Tibial nerve (tissue), 4 donors: ENCODE measurements at regions not wholly inside any gene's neighbourhood (a gene's known extent, or its start where the extent isn't known, plus 50 kb on each side); places are given as distances from the start of the nearest gene placed in this dataset. TPM values are rescaled to one million over a fixed set of nuclear protein-coding genes. Genes with fewer than 3 reads are reported as not detected.
"Not testable (repeated sequence)": the region's sequence is repeated elsewhere in the genome, so short reads cannot be mapped to it uniquely, and the experiment has no call there.

Experiments
- DNase-seq, 2 donors: peaks; one replicate each; pipeline ENCODE4 v3.0.0-alpha.2; 2019; ENCODE audit warnings: low spot score in 2 of 2
- H3K27ac ChIP-seq, 4 donors: fragments of 200-600 bp; sonication (generic) in 3 of 4; one replicate each; pipeline ENCODE4 v1.5.1; 2017 to 2019; ENCODE audit warnings: mild to moderate bottlenecking in 1 of 4
- H3K27me3 ChIP-seq, 2 donors: fragments of 200-600 bp; sonication (generic) in 1 of 2; one replicate each; pipeline versions ENCODE4 v1.5.1 to v1.6.0; 2017 to 2019
- H3K36me3 ChIP-seq, 3 donors: fragments of 200-600 bp; sonication (generic); one replicate each; pipeline ENCODE4 v1.5.1; 2018 to 2019
- H3K4me1 ChIP-seq, 4 donors: fragments of 200-600 bp; sonication (generic) in 3 of 4; one replicate each; pipeline ENCODE4 v1.5.1; 2017 to 2019
- H3K4me3 ChIP-seq, 4 donors: fragments of 200-600 bp; sonication (generic) in 3 of 4; one replicate each; pipeline ENCODE4 v1.5.1; 2017 to 2019; ENCODE audit warnings: mild to moderate bottlenecking in 1 of 4, moderate library complexity in 1 of 4
- H3K9me3 ChIP-seq, 4 donors: fragments of 200-600 bp; sonication (generic) in 3 of 4; one replicate each; pipeline ENCODE4 v1.5.1; 2017 to 2019
- EP300 ChIP-seq, 2 donors: sonication (generic); formaldehyde crosslinking; IDR thresholded peaks; one replicate each; pipeline ENCODE4 v1.6.1; 2017; ENCODE audit warnings: antibody characterized with exemption in 2 of 2, mild to moderate bottlenecking in 1 of 2
- POLR2A ChIP-seq, 2 donors: fragments of 450-650 bp; IDR thresholded peaks; one replicate each; pipeline ENCODE4 v1.6.1; 2017; ENCODE audit warnings: antibody characterized with exemption in 2 of 2, mild to moderate bottlenecking in 2 of 2, moderate library complexity in 2 of 2
- WGBS, 2 donors: methylation state at CpG; one replicate each; pipeline ENCODE4 v1.1.5; 2018; 5-methylcytosine and 5-hydroxymethylcytosine counted together
- small RNA-seq: library from RNA; depleted of rRNA; stranded (forward); fragments of <200 nt; gene quantifications from one replicate; pipeline ENCODE3, GENCODE V24; 2016
- TF ChIP-seq, protein P1 (sequence below), 5 experiments: fragments of 200-600 bp in 3 of 5; fragments of 450-650 bp in 2 of 5; sonication (generic) in 3 of 5; IDR thresholded peaks; one replicate each; pipeline ENCODE4 v1.5.1; 2016 to 2019; ENCODE audit warnings: antibody characterized with exemption in 5 of 5, mild to moderate bottlenecking in 3 of 5, moderate library complexity in 2 of 5

DNA sequence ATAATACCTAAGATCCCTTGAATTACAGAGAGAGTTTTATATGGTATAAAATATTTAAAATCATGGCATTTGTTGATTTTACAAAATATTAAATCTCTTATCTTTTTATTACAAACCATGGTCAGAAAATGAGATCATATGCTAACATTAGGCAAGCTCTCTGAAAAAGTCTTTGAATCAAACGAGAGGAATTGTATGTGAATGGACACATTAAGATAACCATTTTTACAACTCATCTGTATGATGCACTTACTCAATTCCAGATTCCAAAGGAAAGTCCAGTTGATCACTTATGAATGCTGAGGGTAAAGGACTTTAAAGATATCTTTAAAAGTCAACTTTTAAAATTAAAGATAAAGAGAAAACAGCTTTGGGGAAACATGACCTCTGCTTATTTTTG, 83.5 kb upstream of the LUZP2 start:
- 61 to 64% methylated on average over 1 of the region's 1 CpG for whole genome bisulfite sequencing, 2 donors
- H3K9me3 ChIP-seq = peaks cover 0 to 4% (median 0%) of the 10 kb centered on the region in 4 donors
- no peak for TF ChIP-seq POLR2A (IDR thresholded peaks at IDR 0.05)
- H3K4me3 ChIP-seq = no peak overlapping the region
- DNase-seq = no peak
- H3K4me1 ChIP-seq = no peaks in the 10 kb centered on the region
- no peak overlapping the region for H3K27ac ChIP-seq
- no peaks in the 10 kb centered on the region for H3K36me3 ChIP-seq
- no peaks in the 10 kb centered on the region for H3K27me3 ChIP-seq

DNA sequence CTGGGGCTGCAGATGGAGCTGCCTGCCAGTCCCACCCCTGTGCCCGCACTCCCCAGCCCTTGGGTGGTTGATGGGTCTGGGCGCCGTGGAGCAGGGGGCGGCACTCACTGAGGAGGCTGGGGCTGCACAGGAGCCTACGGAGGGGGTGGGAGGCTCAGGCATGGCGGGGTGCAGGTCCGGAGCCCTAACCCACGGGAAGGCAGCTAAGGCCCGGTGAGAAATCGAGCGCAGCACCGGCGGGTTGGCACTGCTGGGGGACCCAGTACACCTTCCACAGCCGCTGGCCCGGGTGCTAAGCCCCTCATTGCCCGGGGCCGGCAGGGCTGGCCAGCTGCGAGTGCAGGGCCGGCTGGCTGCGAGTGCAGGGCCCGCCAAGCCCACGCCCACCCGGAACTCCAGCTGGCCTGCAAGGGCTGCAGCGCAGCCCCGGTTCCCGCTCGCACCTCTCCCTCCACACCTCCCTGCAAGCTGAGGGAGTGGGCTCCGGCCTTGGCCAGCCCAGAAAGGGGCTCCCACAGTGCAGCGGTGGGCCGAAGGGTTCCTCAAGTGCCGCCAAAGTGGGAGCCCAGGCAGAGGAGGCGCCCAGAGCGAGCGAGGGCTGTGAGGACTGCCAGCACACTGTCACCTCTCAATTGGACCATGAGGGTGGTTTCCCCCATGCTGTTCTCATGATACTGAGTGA, 80.8 kb upstream of the LUZP2 start:
- WGBS, 2 donors = 96 to 97% methylated on average over 30 to 34 of the region's 34 CpGs

DNA sequence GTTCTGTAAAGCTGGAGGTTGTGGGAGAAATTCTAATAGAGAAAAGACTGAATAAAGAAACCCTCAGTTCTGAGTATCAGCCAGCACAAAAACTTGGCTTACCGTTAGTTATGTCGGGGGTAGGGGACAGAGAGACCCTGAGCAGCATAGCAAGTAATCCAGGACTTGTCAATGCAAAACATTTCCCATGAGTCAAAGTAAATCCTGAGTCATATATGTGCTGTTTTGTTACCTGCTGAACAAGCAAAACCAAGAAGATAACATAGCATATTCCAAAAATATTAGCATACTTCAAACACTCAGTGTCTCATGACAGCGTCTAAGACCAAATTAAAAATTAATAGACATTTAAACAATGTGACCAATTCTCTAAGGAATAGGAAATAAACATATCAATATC, 75.1 kb upstream of the LUZP2 start:
- TF ChIP-seq EP300 (IDR thresholded peaks at IDR 0.05) (no peak), POLR2A (IDR thresholded peaks at IDR 0.05) (no peak)
- TF ChIP-seq, protein P1, sequence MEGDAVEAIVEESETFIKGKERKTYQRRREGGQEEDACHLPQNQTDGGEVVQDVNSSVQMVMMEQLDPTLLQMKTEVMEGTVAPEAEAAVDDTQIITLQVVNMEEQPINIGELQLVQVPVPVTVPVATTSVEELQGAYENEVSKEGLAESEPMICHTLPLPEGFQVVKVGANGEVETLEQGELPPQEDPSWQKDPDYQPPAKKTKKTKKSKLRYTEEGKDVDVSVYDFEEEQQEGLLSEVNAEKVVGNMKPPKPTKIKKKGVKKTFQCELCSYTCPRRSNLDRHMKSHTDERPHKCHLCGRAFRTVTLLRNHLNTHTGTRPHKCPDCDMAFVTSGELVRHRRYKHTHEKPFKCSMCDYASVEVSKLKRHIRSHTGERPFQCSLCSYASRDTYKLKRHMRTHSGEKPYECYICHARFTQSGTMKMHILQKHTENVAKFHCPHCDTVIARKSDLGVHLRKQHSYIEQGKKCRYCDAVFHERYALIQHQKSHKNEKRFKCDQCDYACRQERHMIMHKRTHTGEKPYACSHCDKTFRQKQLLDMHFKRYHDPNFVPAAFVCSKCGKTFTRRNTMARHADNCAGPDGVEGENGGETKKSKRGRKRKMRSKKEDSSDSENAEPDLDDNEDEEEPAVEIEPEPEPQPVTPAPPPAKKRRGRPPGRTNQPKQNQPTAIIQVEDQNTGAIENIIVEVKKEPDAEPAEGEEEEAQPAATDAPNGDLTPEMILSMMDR (IDR thresholded peaks at IDR 0.05) = no peak
- H3K36me3 ChIP-seq = no peaks in the 10 kb centered on the region
- DNase-seq = no peak
- H3K27ac ChIP-seq = no peak overlapping the region
- no peak overlapping the region for H3K4me3 ChIP-seq
- H3K9me3 ChIP-seq = no peaks in the 10 kb centered on the region
- no peaks in the 10 kb centered on the region for H3K27me3 ChIP-seq
- 65 to 66% methylated on average over 3 of the region's 3 CpGs for WGBS, 2 donors
- no peaks in the 10 kb centered on the region for H3K4me1 ChIP-seq

More for the DNA sequence above, 80.8 kb upstream of the LUZP2 start:
- not testable (repeated sequence) for H3K27me3 ChIP-seq, DNase-seq, H3K4me3 ChIP-seq, H3K9me3 ChIP-seq, H3K4me1 ChIP-seq, H3K27ac ChIP-seq, H3K36me3 ChIP-seq

DNA sequence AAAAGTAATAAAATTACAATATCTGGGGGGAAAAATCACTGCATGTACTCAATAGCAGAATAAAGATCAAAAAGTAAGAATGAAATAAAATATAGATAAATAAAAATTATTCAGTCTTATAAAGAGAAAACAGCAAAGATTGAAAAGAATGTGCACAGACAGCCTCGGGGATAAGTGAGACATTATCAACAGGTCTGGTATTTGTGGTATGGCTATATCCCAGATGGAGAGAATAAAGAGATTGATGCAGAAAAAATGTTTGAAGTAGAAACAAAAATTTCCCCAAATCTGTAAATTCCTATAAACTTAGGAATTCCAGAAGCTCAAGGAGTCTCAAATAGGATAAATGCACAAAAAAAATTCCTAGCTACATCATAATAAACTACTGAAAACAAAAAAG, 74.5 kb upstream of the LUZP2 start:
- H3K27ac ChIP-seq = no peak overlapping the region
- no peak for TF ChIP-seq POLR2A (IDR thresholded peaks at IDR 0.05)
- no peak for TF ChIP-seq EP300 (IDR thresholded peaks at IDR 0.05)
- TF ChIP-seq, protein P1 (IDR thresholded peaks at IDR 0.05) = no peak
- no peaks in the 10 kb centered on the region for H3K27me3 ChIP-seq
- no peak overlapping the region for H3K4me3 ChIP-seq
- 15 to 27% methylated on average over 1 of the region's 1 CpG for WGBS, 2 donors
- H3K4me1 ChIP-seq = no peaks in the 10 kb centered on the region
- no peak for DNase-seq
- no peaks in the 10 kb centered on the region for H3K9me3 ChIP-seq
- H3K36me3 ChIP-seq = no peaks in the 10 kb centered on the region

DNA sequence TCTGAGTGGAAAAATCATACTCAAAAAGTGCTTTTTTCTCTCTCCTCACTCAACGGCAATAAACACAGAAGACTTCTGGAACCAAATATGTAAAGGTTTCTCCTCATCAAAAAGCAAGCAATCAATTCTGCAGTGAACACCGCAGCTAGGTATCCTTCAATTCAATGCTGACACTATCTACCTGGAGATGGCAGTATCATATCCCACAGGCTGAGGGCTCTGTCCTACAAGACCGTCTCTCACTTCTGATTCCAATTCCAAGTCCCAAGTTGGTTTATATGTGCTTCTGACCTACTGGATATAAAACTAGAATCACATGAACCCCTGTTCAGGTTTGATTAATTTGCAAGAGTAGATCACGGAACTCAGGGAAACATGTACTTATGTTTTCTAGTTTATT, 59.7 kb upstream of the LUZP2 start:
- Histone ChIP-seq H3K4me3 (no peak overlapping the region), H3K27me3 (no peaks in the 10 kb centered on the region), H3K4me1 (no peaks in the 10 kb centered on the region), H3K9me3 (no peaks in the 10 kb centered on the region), H3K27ac (no peak overlapping the region), H3K36me3 (no peaks in the 10 kb centered on the region)
- TF ChIP-seq POLR2A (IDR thresholded peaks at IDR 0.05) (no peak), EP300 (IDR thresholded peaks at IDR 0.05) (no peak)
- TF ChIP-seq, protein P1 (IDR thresholded peaks at IDR 0.05) = no peak
- WGBS, 2 donors = 81 to 87% methylated on average over 4 of the region's 4 CpGs
- no peak for DNase-seq

Small RNAs in the stretch of these regions (small RNA-seq; reads per million reads assigned to genes)
- not detected for gene AC100767.1
- gene MIR8054 = not detected
- not detected for gene RNU6-783P
